ENCODE measurements at regions not wholly inside any gene's neighbourhood (a gene's known extent, or its start where the extent isn't known, plus 50 kb on each side); places are given as distances from the start of the nearest gene placed in this dataset.

GRCh38 chrX:107574711-107575110 lies 53.6 kb upstream of the PRPS1 start:
- no peak overlapping the region for H3K4me3 ChIP-seq (ENCODE audit: low read length in 2 of 2)
- intact Hi-C loops (cut with DNase I), result no loop called here
- no peak overlapping the region for H3K27ac ChIP-seq (ENCODE audit: low read depth in 1 of 2, low read length in 2 of 2)
- DNase-seq (no peak), ATAC-seq (ENCODE audit: low FRiP score) (no peak)
- H3K9me3 ChIP-seq (ENCODE audit: control insufficient read depth, low read length), result no peaks in the 10 kb centered on the region
- H3K4me1 ChIP-seq (ENCODE audit: control insufficient read depth in 1 of 2, insufficient read depth in 2 of 2, low read length in 2 of 2), result no peaks in the 10 kb centered on the region
- no peaks in the 10 kb centered on the region for H3K36me3 ChIP-seq (ENCODE audit: control insufficient read depth in 1 of 2, insufficient read depth in 2 of 2, low read length in 1 of 2)
- no peaks in the 10 kb centered on the region for H3K27me3 ChIP-seq (ENCODE audit: control insufficient read depth in 1 of 2, insufficient read depth in 2 of 2, low read length in 1 of 2)

- intact Hi-C loops (cut with DNase I), result no loop called here
- H3K9me3 ChIP-seq (ENCODE audit: control insufficient read depth, low read length), result no peaks in the 10 kb centered on the region
- ATAC-seq (ENCODE audit: low FRiP score) (no peak), DNase-seq (no peak)
- no peak overlapping the region for H3K4me3 ChIP-seq (ENCODE audit: low read length in 2 of 2)
- no peaks in the 10 kb centered on the region for H3K36me3 ChIP-seq (ENCODE audit: control insufficient read depth in 1 of 2, insufficient read depth in 2 of 2, low read length in 1 of 2)
- WGBS, 2 donors, result 79 to 92% methylated on average over 3 of the region's 3 CpGs
- no peaks in the 10 kb centered on the region for H3K27me3 ChIP-seq (ENCODE audit: control insufficient read depth in 1 of 2, insufficient read depth in 2 of 2, low read length in 1 of 2)
- H3K4me1 ChIP-seq (ENCODE audit: control insufficient read depth in 1 of 2, insufficient read depth in 2 of 2, low read length in 2 of 2), result no peaks in the 10 kb centered on the region
- H3K27ac ChIP-seq (ENCODE audit: low read depth in 1 of 2, low read length in 2 of 2), result no peak overlapping the region
Measured at GRCh38 chrX:107576392-107576791, 51.9 kb upstream of the PRPS1 start.

GRCh38 chrX:107576841-107577240 lies 51.5 kb upstream of the PRPS1 start:
- 75 to 95% methylated on average over 1 of the region's 1 CpG for WGBS, 2 donors
- no peak overlapping the region for H3K27ac ChIP-seq (ENCODE audit: low read depth in 1 of 2, low read length in 2 of 2)
- no peaks in the 10 kb centered on the region for H3K4me1 ChIP-seq (ENCODE audit: control insufficient read depth in 1 of 2, insufficient read depth in 2 of 2, low read length in 2 of 2)
- no peaks in the 10 kb centered on the region for H3K36me3 ChIP-seq (ENCODE audit: control insufficient read depth in 1 of 2, insufficient read depth in 2 of 2, low read length in 1 of 2)
- no peak overlapping the region for H3K4me3 ChIP-seq (ENCODE audit: low read length in 2 of 2)
- no peaks in the 10 kb centered on the region for H3K9me3 ChIP-seq (ENCODE audit: control insufficient read depth, low read length)
- DNase-seq (no peak), ATAC-seq (ENCODE audit: low FRiP score) (no peak)
- no peaks in the 10 kb centered on the region for H3K27me3 ChIP-seq (ENCODE audit: control insufficient read depth in 1 of 2, insufficient read depth in 2 of 2, low read length in 1 of 2)
- intact Hi-C loops (cut with DNase I), result no loop called here

- WGBS, 2 donors, result 96 to 97% methylated on average over 2 of the region's 2 CpGs
- no peaks in the 10 kb centered on the region for H3K27me3 ChIP-seq (ENCODE audit: control insufficient read depth in 1 of 2, insufficient read depth in 2 of 2, low read length in 1 of 2)
Measured at GRCh38 chrX:107577933-107578332, 50.4 kb upstream of the PRPS1 start.

More at GRCh38 chrX:107577933-107578332, 50.4 kb upstream of the PRPS1 start:
- Histone ChIP-seq H3K36me3 (ENCODE audit: control insufficient read depth in 1 of 2, insufficient read depth in 2 of 2, low read length in 1 of 2) (no peaks in the 10 kb centered on the region), H3K4me3 (ENCODE audit: low read length in 2 of 2) (no peak overlapping the region), H3K27ac (ENCODE audit: low read depth in 1 of 2, low read length in 2 of 2) (no peak overlapping the region), H3K9me3 (ENCODE audit: control insufficient read depth, low read length) (no peaks in the 10 kb centered on the region), H3K4me1 (ENCODE audit: control insufficient read depth in 1 of 2, insufficient read depth in 2 of 2, low read length in 2 of 2) (no peaks in the 10 kb centered on the region)
- DNase-seq, result no peak
- ATAC-seq (ENCODE audit: low FRiP score), result no peak
- intact Hi-C loops (cut with DNase I), result no loop called here
